ENCODE measurements at regions not wholly inside any gene's neighbourhood (a gene's known extent, or its start where the extent isn't known, plus 50 kb on each side); places are given as distances from the start of the nearest gene placed in this dataset.

DNA sequence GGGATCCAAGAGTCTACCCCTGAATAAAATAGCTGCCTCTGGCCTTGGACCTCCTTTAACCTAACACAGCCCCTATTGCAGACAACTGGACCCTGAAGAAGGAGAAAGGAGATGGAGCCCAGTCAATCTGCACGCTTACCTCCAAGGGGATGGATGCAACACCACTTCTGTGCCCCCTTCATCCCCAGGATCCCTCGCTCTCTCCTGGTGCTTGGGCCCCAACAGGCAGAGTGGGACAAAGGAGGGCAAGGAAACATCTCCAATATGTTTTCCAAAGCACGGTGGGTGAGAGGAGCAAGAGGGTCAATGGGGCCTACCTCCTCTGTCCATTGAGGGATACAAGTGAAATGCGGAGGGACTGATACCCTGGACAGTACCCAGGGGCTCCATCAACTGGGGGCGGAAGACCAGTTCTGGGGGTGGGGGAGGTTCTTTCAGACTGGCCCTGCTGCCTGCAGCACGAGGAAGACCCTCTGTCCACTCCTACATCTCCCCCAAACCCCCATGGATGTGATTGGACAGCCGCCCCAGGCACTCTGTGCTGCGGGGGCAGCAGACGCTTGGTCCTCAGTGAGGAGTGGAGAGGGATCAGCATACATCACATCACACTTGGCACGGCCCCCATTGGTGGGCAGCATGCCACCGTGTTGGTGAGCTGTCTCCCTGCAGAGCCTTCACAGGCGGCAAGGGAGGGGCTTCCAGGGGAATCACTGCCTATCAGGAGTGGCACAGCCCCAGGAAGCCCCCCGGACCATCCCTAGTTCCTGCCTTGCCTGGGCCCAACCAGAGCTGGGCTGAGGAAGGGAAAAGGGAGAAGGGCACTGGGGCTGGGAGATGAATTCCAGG, 70.6 kb downstream of the MRPL14 start (continued):
- TF ChIP-seq JUND (IDR thresholded peaks at IDR 0.05) (no peak), YY1 (IDR thresholded peaks at IDR 0.05; ENCODE audit: low read depth) (no peak), FOXM1 (IDR thresholded peaks at IDR 0.05; ENCODE audit: low read depth) (no peak), NRF1 (IDR thresholded peaks at IDR 0.05; ENCODE audit: low read depth, low read length) (no peak), RAD21 (IDR thresholded peaks at IDR 0.05; ENCODE audit: low read length) (no peak), TEAD4 (IDR thresholded peaks at IDR 0.05; ENCODE audit: borderline replicate concordance, insufficient read depth) (no peak), MEF2A (IDR thresholded peaks at IDR 0.05; ENCODE audit: borderline replicate concordance, low read depth) (no peak), FOSL2 (IDR thresholded peaks at IDR 0.05; ENCODE audit: borderline replicate concordance, low read depth) (no peak), ELF1 (IDR thresholded peaks at IDR 0.05) (no peak), RFX5 (IDR thresholded peaks at IDR 0.05; ENCODE audit: low read length) (peak; percentile 67; the same call in 1 of the 2 replicates), FOXJ3 (CRISPR knock-in tag; IDR thresholded peaks at IDR 0.05) (no peak; the same call in 1 of the 2 replicates), EP300 (IDR thresholded peaks at IDR 0.05; ENCODE audit: borderline replicate concordance in 1 of 2, low read depth in 1 of 2, low read length in 1 of 2) (peak in 1 of 2 experiments; percentile 57; a peak in 2 of 4 replicates), TAF1 (IDR thresholded peaks at IDR 0.05; ENCODE audit: borderline replicate concordance, low read depth, low read length) (no peak), TCF12 (IDR thresholded peaks at IDR 0.05) (peak; percentile 47)
- TF ChIP-seq, protein P1, sequence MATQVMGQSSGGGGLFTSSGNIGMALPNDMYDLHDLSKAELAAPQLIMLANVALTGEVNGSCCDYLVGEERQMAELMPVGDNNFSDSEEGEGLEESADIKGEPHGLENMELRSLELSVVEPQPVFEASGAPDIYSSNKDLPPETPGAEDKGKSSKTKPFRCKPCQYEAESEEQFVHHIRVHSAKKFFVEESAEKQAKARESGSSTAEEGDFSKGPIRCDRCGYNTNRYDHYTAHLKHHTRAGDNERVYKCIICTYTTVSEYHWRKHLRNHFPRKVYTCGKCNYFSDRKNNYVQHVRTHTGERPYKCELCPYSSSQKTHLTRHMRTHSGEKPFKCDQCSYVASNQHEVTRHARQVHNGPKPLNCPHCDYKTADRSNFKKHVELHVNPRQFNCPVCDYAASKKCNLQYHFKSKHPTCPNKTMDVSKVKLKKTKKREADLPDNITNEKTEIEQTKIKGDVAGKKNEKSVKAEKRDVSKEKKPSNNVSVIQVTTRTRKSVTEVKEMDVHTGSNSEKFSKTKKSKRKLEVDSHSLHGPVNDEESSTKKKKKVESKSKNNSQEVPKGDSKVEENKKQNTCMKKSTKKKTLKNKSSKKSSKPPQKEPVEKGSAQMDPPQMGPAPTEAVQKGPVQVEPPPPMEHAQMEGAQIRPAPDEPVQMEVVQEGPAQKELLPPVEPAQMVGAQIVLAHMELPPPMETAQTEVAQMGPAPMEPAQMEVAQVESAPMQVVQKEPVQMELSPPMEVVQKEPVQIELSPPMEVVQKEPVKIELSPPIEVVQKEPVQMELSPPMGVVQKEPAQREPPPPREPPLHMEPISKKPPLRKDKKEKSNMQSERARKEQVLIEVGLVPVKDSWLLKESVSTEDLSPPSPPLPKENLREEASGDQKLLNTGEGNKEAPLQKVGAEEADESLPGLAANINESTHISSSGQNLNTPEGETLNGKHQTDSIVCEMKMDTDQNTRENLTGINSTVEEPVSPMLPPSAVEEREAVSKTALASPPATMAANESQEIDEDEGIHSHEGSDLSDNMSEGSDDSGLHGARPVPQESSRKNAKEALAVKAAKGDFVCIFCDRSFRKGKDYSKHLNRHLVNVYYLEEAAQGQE (IDR thresholded peaks at IDR 0.05; ENCODE audit: low read depth, low read length): peak; percentile 79
- TF ChIP-seq, protein P2, sequence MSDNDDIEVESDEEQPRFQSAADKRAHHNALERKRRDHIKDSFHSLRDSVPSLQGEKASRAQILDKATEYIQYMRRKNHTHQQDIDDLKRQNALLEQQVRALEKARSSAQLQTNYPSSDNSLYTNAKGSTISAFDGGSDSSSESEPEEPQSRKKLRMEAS (IDR thresholded peaks at IDR 0.05; ENCODE audit: low read depth): peak; percentile 29; the same call in 1 of the 2 replicates
- TF ChIP-seq, protein P3, sequence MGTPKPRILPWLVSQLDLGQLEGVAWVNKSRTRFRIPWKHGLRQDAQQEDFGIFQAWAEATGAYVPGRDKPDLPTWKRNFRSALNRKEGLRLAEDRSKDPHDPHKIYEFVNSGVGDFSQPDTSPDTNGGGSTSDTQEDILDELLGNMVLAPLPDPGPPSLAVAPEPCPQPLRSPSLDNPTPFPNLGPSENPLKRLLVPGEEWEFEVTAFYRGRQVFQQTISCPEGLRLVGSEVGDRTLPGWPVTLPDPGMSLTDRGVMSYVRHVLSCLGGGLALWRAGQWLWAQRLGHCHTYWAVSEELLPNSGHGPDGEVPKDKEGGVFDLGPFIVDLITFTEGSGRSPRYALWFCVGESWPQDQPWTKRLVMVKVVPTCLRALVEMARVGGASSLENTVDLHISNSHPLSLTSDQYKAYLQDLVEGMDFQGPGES (IDR thresholded peaks at IDR 0.05; ENCODE audit: low read depth, low read length): no peak
- TF ChIP-seq, protein P4, sequence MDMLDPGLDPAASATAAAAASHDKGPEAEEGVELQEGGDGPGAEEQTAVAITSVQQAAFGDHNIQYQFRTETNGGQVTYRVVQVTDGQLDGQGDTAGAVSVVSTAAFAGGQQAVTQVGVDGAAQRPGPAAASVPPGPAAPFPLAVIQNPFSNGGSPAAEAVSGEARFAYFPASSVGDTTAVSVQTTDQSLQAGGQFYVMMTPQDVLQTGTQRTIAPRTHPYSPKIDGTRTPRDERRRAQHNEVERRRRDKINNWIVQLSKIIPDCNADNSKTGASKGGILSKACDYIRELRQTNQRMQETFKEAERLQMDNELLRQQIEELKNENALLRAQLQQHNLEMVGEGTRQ (IDR thresholded peaks at IDR 0.05; ENCODE audit: borderline replicate concordance, low read depth, low read length): no peak

Measured in SK-N-SH (cell line).